ENCODE measurements at regions not wholly inside any gene's neighbourhood (a gene's known extent, or its start where the extent isn't known, plus 50 kb on each side); places are given as distances from the start of the nearest gene placed in this dataset.

GRCh38 chr12:111100003-111100402 lies 179.6 kb upstream of the MYL2 start (continued):
- TF ChIP-seq USF2 (IDR thresholded peaks at IDR 0.05; ENCODE audit: low read length) (no peak), KDM1A (IDR thresholded peaks at IDR 0.05; ENCODE audit: borderline replicate concordance, low read length) (no peak), RFX5 (IDR thresholded peaks at IDR 0.05; ENCODE audit: borderline replicate concordance, low read depth, low read length) (no peak), CHD7 (IDR thresholded peaks at IDR 0.05; ENCODE audit: insufficient replicate concordance, low read length) (no peak), EP300 (IDR thresholded peaks at IDR 0.05; ENCODE audit: borderline replicate concordance in 1 of 2, low read depth in 2 of 2, low read length in 2 of 2) (no peak), ATF3 (IDR thresholded peaks at IDR 0.05; ENCODE audit: insufficient read depth, low read depth, low read length) (no peak), YY1 (IDR thresholded peaks at IDR 0.05; ENCODE audit: low read depth, low read length) (no peak), CTBP2 (IDR thresholded peaks at IDR 0.05; ENCODE audit: borderline replicate concordance, insufficient read depth, insufficient read length, low read length) (no peak)
